Upper lobe of right lung (tissue), 1 donor: ENCODE measurements at regions not wholly inside any gene's neighbourhood (a gene's known extent, or its start where the extent isn't known, plus 50 kb on each side); places are given as distances from the start of the nearest gene placed in this dataset.

ENCODE experiments used
- ATAC-seq: fragments of 200-7000 bp; cut with Tn5 transposase; one replicate; pipeline ENCODE4 v1.9.1; 2020; ENCODE audit warnings: mild to moderate bottlenecking, moderate library complexity
- DNase-seq: peaks from one replicate; pipeline ENCODE4 v3.0.0-alpha.2; 2020
- H3K27ac ChIP-seq: fragments of 200-600 bp; one replicate; pipeline ENCODE4 v1.8.0; 2022
- H3K27me3 ChIP-seq: fragments of 200-600 bp; one replicate; pipeline ENCODE4 v1.8.0; 2022; ENCODE audit warnings: mild to moderate bottlenecking
- H3K36me3 ChIP-seq: fragments of 200-600 bp; one replicate; pipeline ENCODE4 v1.8.0; 2022
- H3K4me1 ChIP-seq: fragments of 200-600 bp; one replicate; pipeline ENCODE4 v1.8.0; 2022
- H3K4me3 ChIP-seq: fragments of 200-600 bp; one replicate; pipeline ENCODE4 v1.8.0; 2022; ENCODE audit warnings: mild to moderate bottlenecking
- H3K9me3 ChIP-seq: fragments of 200-600 bp; one replicate; pipeline ENCODE4 v1.8.0; 2022
- intact Hi-C: fragments of 100-400 bp; cut with DNase I; formaldehyde crosslinking; loops from one replicate; pipeline ENCODE4 v1.11.0; 2022
- TF ChIP-seq, protein P1 (sequence below): fragments of 200-600 bp; IDR thresholded peaks from one replicate; pipeline ENCODE4 v1.8.0; 2022; ENCODE audit warnings: antibody characterized with exemption
- donor health status: DM: no; HTN: yes; CAD: no; lungs with severe emphysema.

DNA sequence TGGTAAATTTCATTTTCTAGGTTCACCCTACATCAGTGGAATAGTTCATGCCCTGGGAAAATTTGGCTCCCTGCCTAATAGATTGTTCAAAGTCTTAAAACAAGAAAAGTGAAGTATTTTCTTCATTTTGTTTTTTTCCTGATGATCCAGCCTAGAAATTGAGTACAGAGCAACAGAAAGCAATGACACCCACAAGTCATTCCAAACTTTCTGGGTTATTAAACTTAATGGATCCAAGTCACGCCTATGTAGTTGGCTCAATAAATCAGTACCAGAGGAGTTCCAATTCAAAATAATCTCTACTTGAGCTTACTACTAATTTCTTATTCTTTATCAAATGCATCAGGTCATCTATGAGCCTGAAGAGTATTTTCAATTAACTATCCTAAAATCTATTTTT lies 937.6 kb upstream of the SLIT2 start:
- Histone ChIP-seq H3K27ac (no peak overlapping the region), H3K4me1 (no peaks in the 10 kb centered on the region), H3K9me3 (no peaks in the 10 kb centered on the region), H3K4me3 (no peak overlapping the region), H3K27me3 (no peaks in the 10 kb centered on the region), H3K36me3 (no peaks in the 10 kb centered on the region)
- TF ChIP-seq, protein P1, sequence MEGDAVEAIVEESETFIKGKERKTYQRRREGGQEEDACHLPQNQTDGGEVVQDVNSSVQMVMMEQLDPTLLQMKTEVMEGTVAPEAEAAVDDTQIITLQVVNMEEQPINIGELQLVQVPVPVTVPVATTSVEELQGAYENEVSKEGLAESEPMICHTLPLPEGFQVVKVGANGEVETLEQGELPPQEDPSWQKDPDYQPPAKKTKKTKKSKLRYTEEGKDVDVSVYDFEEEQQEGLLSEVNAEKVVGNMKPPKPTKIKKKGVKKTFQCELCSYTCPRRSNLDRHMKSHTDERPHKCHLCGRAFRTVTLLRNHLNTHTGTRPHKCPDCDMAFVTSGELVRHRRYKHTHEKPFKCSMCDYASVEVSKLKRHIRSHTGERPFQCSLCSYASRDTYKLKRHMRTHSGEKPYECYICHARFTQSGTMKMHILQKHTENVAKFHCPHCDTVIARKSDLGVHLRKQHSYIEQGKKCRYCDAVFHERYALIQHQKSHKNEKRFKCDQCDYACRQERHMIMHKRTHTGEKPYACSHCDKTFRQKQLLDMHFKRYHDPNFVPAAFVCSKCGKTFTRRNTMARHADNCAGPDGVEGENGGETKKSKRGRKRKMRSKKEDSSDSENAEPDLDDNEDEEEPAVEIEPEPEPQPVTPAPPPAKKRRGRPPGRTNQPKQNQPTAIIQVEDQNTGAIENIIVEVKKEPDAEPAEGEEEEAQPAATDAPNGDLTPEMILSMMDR = no peak
- DNase-seq (no peak), ATAC-seq (no peak)
- intact Hi-C loops = no loop called here

GRCh38 chr4:19309378-19309777 lies 942.3 kb upstream of the SLIT2 start:
- no peaks in the 10 kb centered on the region for H3K4me1 ChIP-seq
- no peak for DNase-seq
- H3K27ac ChIP-seq = no peak overlapping the region
- H3K9me3 ChIP-seq = no peaks in the 10 kb centered on the region
- TF ChIP-seq, protein P1 = peak; percentile 6
- no peak for ATAC-seq
- H3K27me3 ChIP-seq = no peaks in the 10 kb centered on the region
- no peak overlapping the region for H3K4me3 ChIP-seq
- intact Hi-C loops = no loop called here
- no peaks in the 10 kb centered on the region for H3K36me3 ChIP-seq

DNA sequence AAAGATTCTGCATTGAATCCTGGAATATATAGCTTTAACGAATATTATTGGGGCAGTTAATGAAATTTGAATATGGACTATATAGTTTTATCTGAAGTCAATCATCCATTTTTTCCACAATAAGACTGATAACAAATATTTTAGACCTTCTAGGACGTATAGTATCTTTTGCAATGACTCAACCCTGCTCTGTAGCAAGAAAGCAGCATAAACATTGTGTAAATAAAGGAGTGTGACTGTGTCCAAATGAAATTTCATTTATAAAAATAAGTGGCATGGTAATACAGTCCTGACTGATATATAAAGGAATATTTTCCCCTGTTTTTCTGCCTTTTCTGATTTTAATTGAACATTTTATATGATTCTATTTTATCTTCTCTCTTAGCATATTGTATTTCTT lies 947.7 kb upstream of the SLIT2 start:
- TF ChIP-seq, protein P1 = no peak
- H3K27ac ChIP-seq = no peak overlapping the region
- H3K4me3 ChIP-seq = no peak overlapping the region
- intact Hi-C loops = no loop called here
- no peaks in the 10 kb centered on the region for H3K4me1 ChIP-seq
- H3K9me3 ChIP-seq = no peaks in the 10 kb centered on the region
- H3K36me3 ChIP-seq = no peaks in the 10 kb centered on the region
- DNase-seq (no peak), ATAC-seq (no peak)
- no peaks in the 10 kb centered on the region for H3K27me3 ChIP-seq

DNA sequence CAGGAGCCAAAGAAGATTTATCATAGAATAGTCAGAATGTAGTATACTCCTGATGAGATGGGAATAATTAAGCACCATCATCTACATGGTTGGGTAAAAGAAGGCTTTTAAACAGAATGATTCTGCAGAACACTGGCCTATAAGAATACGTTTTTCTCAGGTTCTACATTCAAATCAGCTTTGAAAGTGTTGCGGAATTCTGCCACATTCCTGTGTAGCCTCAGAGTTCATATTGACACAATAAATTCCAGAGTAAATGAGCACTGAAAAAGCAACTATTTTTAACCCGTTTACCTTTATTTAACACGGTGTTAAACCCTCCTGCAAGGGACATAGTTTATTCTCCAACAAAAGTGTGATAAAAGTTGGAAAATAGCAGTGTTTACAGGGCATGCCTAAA lies 950.2 kb upstream of the SLIT2 start:
- Histone ChIP-seq H3K9me3 (no peaks in the 10 kb centered on the region), H3K27ac (no peak overlapping the region), H3K4me3 (no peak overlapping the region), H3K27me3 (no peaks in the 10 kb centered on the region), H3K4me1 (no peaks in the 10 kb centered on the region), H3K36me3 (no peaks in the 10 kb centered on the region)
- TF ChIP-seq, protein P1 = no peak
- intact Hi-C loops = no loop called here
- ATAC-seq (no peak), DNase-seq (no peak)

DNA sequence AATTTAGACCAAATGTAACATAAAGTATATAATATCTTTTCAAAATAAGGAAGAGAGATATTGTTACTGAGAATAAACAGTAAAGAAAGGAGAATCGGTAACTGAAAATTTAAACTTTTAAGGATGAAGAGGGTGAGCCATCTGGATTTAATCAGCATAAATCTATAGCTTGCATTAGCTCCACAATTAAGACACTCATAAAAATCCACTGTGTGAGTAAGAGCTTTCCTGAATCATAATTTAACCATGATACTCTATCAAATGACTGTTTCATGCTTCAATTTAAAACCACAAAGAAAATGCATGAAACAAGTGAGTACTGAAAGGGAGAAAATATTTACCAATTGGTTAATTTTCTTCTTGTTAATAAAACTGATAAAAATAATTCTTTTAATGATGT lies 951.5 kb upstream of the SLIT2 start:
- DNase-seq = no peak
- H3K4me1 ChIP-seq = no peaks in the 10 kb centered on the region
- no peaks in the 10 kb centered on the region for H3K9me3 ChIP-seq
- intact Hi-C loops = no loop called here
- TF ChIP-seq, protein P1 = no peak
- no peaks in the 10 kb centered on the region for H3K27me3 ChIP-seq
- H3K36me3 ChIP-seq = no peaks in the 10 kb centered on the region
- ATAC-seq = no peak
- H3K4me3 ChIP-seq = no peak overlapping the region
- no peak overlapping the region for H3K27ac ChIP-seq

DNA sequence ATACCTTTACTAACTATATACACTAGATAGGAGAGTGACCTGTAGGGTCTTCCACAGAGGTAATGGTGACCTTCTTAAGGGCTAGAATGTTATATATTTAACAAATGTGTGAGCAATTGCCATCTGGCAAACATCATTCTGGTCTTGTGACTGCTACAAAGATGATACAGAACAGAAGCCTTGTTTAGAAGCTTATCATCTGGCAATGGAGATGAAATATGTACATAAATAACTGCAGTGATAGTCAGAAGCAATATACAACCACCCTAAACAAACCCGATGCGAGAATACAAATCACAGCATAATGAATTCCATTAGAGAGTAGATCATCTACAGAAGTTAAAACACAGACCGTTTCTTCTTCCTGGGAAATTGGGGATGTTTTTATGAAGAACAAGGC lies 952.7 kb upstream of the SLIT2 start:
- ATAC-seq (no peak), DNase-seq (no peak)
- no peaks in the 10 kb centered on the region for H3K4me1 ChIP-seq
- H3K9me3 ChIP-seq = no peaks in the 10 kb centered on the region
- TF ChIP-seq, protein P1 = no peak
- no peaks in the 10 kb centered on the region for H3K27me3 ChIP-seq
- no peak overlapping the region for H3K4me3 ChIP-seq
- no peaks in the 10 kb centered on the region for H3K36me3 ChIP-seq
- intact Hi-C loops = no loop called here
- H3K27ac ChIP-seq = no peak overlapping the region
